Prostate gland (tissue), 2 donors: ENCODE measurements at regions not wholly inside any gene's neighbourhood (a gene's known extent, or its start where the extent isn't known, plus 50 kb on each side); places are given as distances from the start of the nearest gene placed in this dataset.

Experiments used
- POLR2A ChIP-seq: fragments of 450-650 bp; IDR thresholded peaks from one replicate; pipeline ENCODE4 v1.6.1; 2016; ENCODE audit warnings: antibody characterized with exemption, mild to moderate bottlenecking
- POLR2AphosphoS5 ChIP-seq: sonication (generic); formaldehyde crosslinking; IDR thresholded peaks from one replicate; pipeline ENCODE4 v1.6.1; 2017; ENCODE audit warnings: antibody characterized with exemption
- TF ChIP-seq, protein P1 (sequence below), 4 experiments: fragments of 200-600 bp in 2 of 4; fragments of 450-650 bp in 2 of 4; sonication (generic) in 2 of 4; IDR thresholded peaks; 1 replicate in 3 of 4; 2 replicates in 1 of 4; pipeline ENCODE4 v1.5.1; 2016 to 2019; ENCODE audit warnings: antibody characterized with exemption in 4 of 4, mild to moderate bottlenecking in 2 of 4, moderate library complexity in 2 of 4

- TF ChIP-seq, protein P1, sequence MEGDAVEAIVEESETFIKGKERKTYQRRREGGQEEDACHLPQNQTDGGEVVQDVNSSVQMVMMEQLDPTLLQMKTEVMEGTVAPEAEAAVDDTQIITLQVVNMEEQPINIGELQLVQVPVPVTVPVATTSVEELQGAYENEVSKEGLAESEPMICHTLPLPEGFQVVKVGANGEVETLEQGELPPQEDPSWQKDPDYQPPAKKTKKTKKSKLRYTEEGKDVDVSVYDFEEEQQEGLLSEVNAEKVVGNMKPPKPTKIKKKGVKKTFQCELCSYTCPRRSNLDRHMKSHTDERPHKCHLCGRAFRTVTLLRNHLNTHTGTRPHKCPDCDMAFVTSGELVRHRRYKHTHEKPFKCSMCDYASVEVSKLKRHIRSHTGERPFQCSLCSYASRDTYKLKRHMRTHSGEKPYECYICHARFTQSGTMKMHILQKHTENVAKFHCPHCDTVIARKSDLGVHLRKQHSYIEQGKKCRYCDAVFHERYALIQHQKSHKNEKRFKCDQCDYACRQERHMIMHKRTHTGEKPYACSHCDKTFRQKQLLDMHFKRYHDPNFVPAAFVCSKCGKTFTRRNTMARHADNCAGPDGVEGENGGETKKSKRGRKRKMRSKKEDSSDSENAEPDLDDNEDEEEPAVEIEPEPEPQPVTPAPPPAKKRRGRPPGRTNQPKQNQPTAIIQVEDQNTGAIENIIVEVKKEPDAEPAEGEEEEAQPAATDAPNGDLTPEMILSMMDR (IDR thresholded peaks at IDR 0.05), result no peak
- TF ChIP-seq POLR2A, result no peak
- no peak for TF ChIP-seq POLR2AphosphoS5
Measured at GRCh38 chr7:8939446-8939845, 506.0 kb downstream of the NXPH1 start.
